Testis (tissue), 2 donors: ENCODE measurements at regions not wholly inside any gene's neighbourhood (a gene's known extent, or its start where the extent isn't known, plus 50 kb on each side); places are given as distances from the start of the nearest gene placed in this dataset.

Source experiments
- DNase-seq: peaks from one replicate; pipeline ENCODE4 v3.0.0-alpha.2; 2019
- H3K27ac ChIP-seq, 2 donors: fragments of 200-600 bp; sonication (generic); one replicate each; pipeline ENCODE4 v1.5.1; 2019
- H3K27me3 ChIP-seq: fragments of 200-600 bp; sonication (generic); one replicate; pipeline ENCODE4 v1.5.1; 2019
- H3K36me3 ChIP-seq: fragments of 200-600 bp; sonication (generic); one replicate; pipeline ENCODE4 v1.5.1; 2017; ENCODE audit warnings: low read depth; ENCODE audit errors: missing control alignments
- H3K4me1 ChIP-seq: fragments of 200-600 bp; sonication (generic); one replicate; pipeline ENCODE4 v1.5.1; 2019
- H3K4me3 ChIP-seq, 2 donors: fragments of 200-600 bp; sonication (generic); one replicate each; pipeline ENCODE4 v1.5.1; 2017 to 2019
- H3K9me3 ChIP-seq: fragments of 200-600 bp; sonication (generic); one replicate; pipeline ENCODE4 v1.5.1; 2017
- CTCF ChIP-seq, 3 experiments: fragments of 450-650 bp in 2 of 3; fragments of 200-600 bp in 1 of 3; sonication (generic) in 1 of 3; IDR thresholded peaks; one replicate each; pipeline ENCODE4 v1.5.1; 2016 to 2019; ENCODE audit warnings: antibody characterized with exemption in 3 of 3, mild to moderate bottlenecking in 2 of 3, moderate library complexity in 1 of 3
- POLR2A ChIP-seq: fragments of 450-650 bp; IDR thresholded peaks from one replicate; pipeline ENCODE4 v1.6.1; 2017; ENCODE audit warnings: antibody characterized with exemption, mild to moderate bottlenecking, moderate library complexity
- WGBS, 2 donors: methylation state at CpG; one replicate each; pipeline ENCODE4 v1.1.5; 2018; 5-methylcytosine and 5-hydroxymethylcytosine counted together
- intact Hi-C: fragments of 100-400 bp; cut with DNase I; formaldehyde crosslinking; loops from one replicate; pipeline ENCODE4 v1.15.1; 2023; ENCODE audit warnings: low total_unique reads

GRCh38 chr4:57588557-57588956 lies 478.4 kb upstream of the IGFBP7 start:
- no peaks in the 10 kb centered on the region for H3K4me1 ChIP-seq
- no peaks in the 10 kb centered on the region for H3K36me3 ChIP-seq
- intact Hi-C loops: no loop called here
- no peak for TF ChIP-seq POLR2A
- no peaks in the 10 kb centered on the region for H3K27me3 ChIP-seq
- H3K4me3 ChIP-seq: no peak overlapping the region
- no peaks in the 10 kb centered on the region for H3K9me3 ChIP-seq
- DNase-seq: no peak
- H3K27ac ChIP-seq: no peak overlapping the region

- TF ChIP-seq POLR2A (no peak), CTCF (IDR thresholded peaks at IDR 0.05) (no peak)
- intact Hi-C loops: no loop called here
- H3K4me3 ChIP-seq: no peak overlapping the region
- no peaks in the 10 kb centered on the region for H3K9me3 ChIP-seq
- no peaks in the 10 kb centered on the region for H3K4me1 ChIP-seq
- H3K27ac ChIP-seq: no peak overlapping the region
- no peak for DNase-seq
- no peaks in the 10 kb centered on the region for H3K36me3 ChIP-seq
- H3K27me3 ChIP-seq: no peaks in the 10 kb centered on the region
These were observed 470.8 kb upstream of the IGFBP7 start for GRCh38 chr4:57580710-57581599.

- no peak for DNase-seq
- Histone ChIP-seq H3K27me3 (no peaks in the 10 kb centered on the region), H3K9me3 (no peaks in the 10 kb centered on the region), H3K4me1 (no peaks in the 10 kb centered on the region), H3K27ac (no peak overlapping the region), H3K4me3 (no peak overlapping the region), H3K36me3 (no peaks in the 10 kb centered on the region)
- WGBS, 2 donors: 53 to 60% methylated on average over 2 of the region's 2 CpGs
- no peak for TF ChIP-seq POLR2A
- TF ChIP-seq CTCF (IDR thresholded peaks at IDR 0.05): no peak
- intact Hi-C loops: no loop called here
These were observed 465.2 kb upstream of the IGFBP7 start for GRCh38 chr4:57575426-57575825.

GRCh38 chr4:57554556-57555092 lies 444.4 kb upstream of the IGFBP7 start:
- WGBS, 2 donors: 59 to 61% methylated on average over 5 of the region's 5 CpGs
- intact Hi-C loops: no loop called here
- Histone ChIP-seq H3K27ac (no peak overlapping the region), H3K27me3 (no peaks in the 10 kb centered on the region), H3K36me3 (no peaks in the 10 kb centered on the region), H3K9me3 (no peaks in the 10 kb centered on the region), H3K4me1 (no peaks in the 10 kb centered on the region), H3K4me3 (no peak overlapping the region)
- no peak for DNase-seq
- TF ChIP-seq POLR2A (no peak), CTCF (IDR thresholded peaks at IDR 0.05) (no peak)

GRCh38 chr4:57553728-57554127 lies 443.5 kb upstream of the IGFBP7 start:
- H3K36me3 ChIP-seq: no peaks in the 10 kb centered on the region
- H3K27me3 ChIP-seq: no peaks in the 10 kb centered on the region
- H3K27ac ChIP-seq: no peak overlapping the region
- WGBS, 2 donors: 51 to 58% methylated on average over 3 of the region's 3 CpGs
- H3K9me3 ChIP-seq: no peaks in the 10 kb centered on the region
- TF ChIP-seq POLR2A: no peak
- TF ChIP-seq CTCF (IDR thresholded peaks at IDR 0.05): no peak
- H3K4me1 ChIP-seq: no peaks in the 10 kb centered on the region
- intact Hi-C loops: no loop called here
- no peak overlapping the region for H3K4me3 ChIP-seq
- no peak for DNase-seq
